HCT116 (cell line): ENCODE measurements at regions not wholly inside any gene's neighbourhood (a gene's known extent, or its start where the extent isn't known, plus 50 kb on each side); places are given as distances from the start of the nearest gene placed in this dataset.

ENCODE experiments used
- ATAC-seq: fragments of 200-7000 bp; cut with Tn5 transposase; 2 replicates; pipeline ENCODE4 v1.9.1; 2020; ENCODE audit warnings: mild to moderate bottlenecking, moderate library complexity
- BruUV-seq: library from RNA; stranded (reverse); fragments of 400-500 nt; replicated peaks from 2 replicates; lab custom pipeline; 2021; lab: Mats Ljungman, UMichigan
- CTCF ChIA-PET: fragments of 300-600 bp; sonication (Branson Sonifier 250); formaldehyde crosslinking; loops from one replicate; lab custom pipeline; 2021; ENCODE audit warnings: antibody characterized with exemption; lab: Charles Lee
- POLR2A ChIA-PET: fragments of 300-600, 350-600 bp; sonication (Branson Sonifier 250); formaldehyde crosslinking; loops from one replicate; lab custom pipeline; 2021; ENCODE audit warnings: antibody characterized with exemption; lab: Charles Lee
- RAD21 ChIA-PET, 2 experiments: fragments of 300-600 bp; sonication (Branson Sonifier 250); formaldehyde crosslinking; loops; one replicate each; lab custom pipeline; 2023; ENCODE audit warnings: low total read pairs in 2 of 2; ENCODE audit not compliant: uncharacterized antibody in 2 of 2, unreplicated experiment in 2 of 2, low non-redundant PET in 1 of 2; lab: Charles Lee
- DNase-seq: peaks from one replicate; pipeline ENCODE4 v3.0.0-alpha.2; 2010; ENCODE audit warnings: low read depth, low spot score
- H2AFZ ChIP-seq: fragments of 200-600 bp; shearing (Covaris generic), sonication (generic); 2 replicates; pipeline ENCODE4 v1.6.1; 2017; ENCODE audit warnings: low read depth, mixed run types, mixed read lengths, antibody characterized with exemption, low read length; ENCODE audit not compliant: poor library complexity, severe bottlenecking
- H3K27ac ChIP-seq: 2 replicates; pipeline ENCODE4 v1.5.1; 2012; ENCODE audit warnings: low read depth, low read length
- H3K27me3 ChIP-seq: fragments of 200-600 bp; sonication (generic); 2 replicates; pipeline ENCODE4 v1.6.1; 2016; ENCODE audit warnings: mixed run types, low read length, mixed read lengths; ENCODE audit not compliant: insufficient read depth
- H3K36me3 ChIP-seq, 2 experiments: fragments of 200-500 bp in 1 of 2; fragments of 200-600 bp in 1 of 2; sonication (Bioruptor generic) in 1 of 2; sonication (generic) in 1 of 2; 2 replicates each; pipeline versions ENCODE4 v1.5.1 to v1.6.1; 2014 to 2016; ENCODE audit warnings: low read length in 2 of 2, inconsistent platforms in 1 of 2, mixed read lengths in 1 of 2, mixed run types in 1 of 2; ENCODE audit not compliant: insufficient read depth in 2 of 2, control insufficient read depth in 1 of 2
- H3K4me1 ChIP-seq, 2 experiments: fragments of 200-600 bp in 1 of 2; sonication (generic) in 1 of 2; 2 replicates each; pipeline versions ENCODE4 v1.5.1 to v1.6.1; 2012 to 2017; ENCODE audit warnings: low read length in 2 of 2, inconsistent platforms in 1 of 2, mild to moderate bottlenecking in 1 of 2, mixed read lengths in 1 of 2, mixed run types in 1 of 2, moderate library complexity in 1 of 2; ENCODE audit not compliant: insufficient read depth in 2 of 2, control insufficient read depth in 1 of 2
- H3K4me2 ChIP-seq: fragments of 200-600 bp; sonication (generic); 2 replicates; pipeline ENCODE4 v1.6.1; 2017; ENCODE audit warnings: mixed run types, low read length, mixed read lengths
- H3K4me3 ChIP-seq, 2 experiments: fragments of 200-600 bp in 1 of 2; sonication (generic) in 1 of 2; replicated peaks in 1 of 2; 2 replicates each; pipeline ENCODE4 v1.5.1; 2011 to 2016; ENCODE audit warnings: low read length in 2 of 2, control low read depth in 1 of 2, low read depth in 1 of 2, mild to moderate bottlenecking in 1 of 2, mixed read lengths in 1 of 2, mixed run types in 1 of 2
- H3K79me2 ChIP-seq: fragments of 200-600 bp; sonication (generic); 2 replicates; pipeline ENCODE4 v1.6.1; 2017; ENCODE audit warnings: mild to moderate bottlenecking, mixed run types, low read length, moderate library complexity, mixed read lengths; ENCODE audit not compliant: insufficient read depth
- H3K9ac ChIP-seq: fragments of 200-600 bp; sonication (generic); 2 replicates; pipeline ENCODE4 v1.6.1; 2016; ENCODE audit warnings: low read length, mixed read lengths
- H3K9me2 ChIP-seq: fragments of 200-600 bp; sonication (generic), shearing (Covaris generic); 2 replicates; pipeline ENCODE4 v1.6.1; 2017; ENCODE audit warnings: mixed run types, mild to moderate bottlenecking, moderate library complexity; ENCODE audit not compliant: insufficient read depth
- H3K9me3 ChIP-seq, 2 experiments: fragments of 200-500 bp in 1 of 2; fragments of 200-600 bp in 1 of 2; sonication (Bioruptor generic) in 1 of 2; sonication (generic) in 1 of 2; 2 replicates each; pipeline ENCODE4 v1.6.1; 2014 to 2017; ENCODE audit warnings: low read length in 2 of 2, mixed read lengths in 2 of 2, inconsistent platforms in 1 of 2, low read depth in 1 of 2, mild to moderate bottlenecking in 1 of 2, mixed run types in 1 of 2, moderate library complexity in 1 of 2; ENCODE audit not compliant: control insufficient read depth in 1 of 2, insufficient read depth in 1 of 2
- H4K20me1 ChIP-seq: fragments of 200-600 bp; sonication (generic), shearing (Covaris generic); 2 replicates; pipeline ENCODE4 v1.6.1; 2017; ENCODE audit warnings: mixed run types, mild to moderate bottlenecking, moderate library complexity; ENCODE audit not compliant: insufficient read depth
- EZH2 ChIP-seq: fragments of 200-600 bp; sonication (generic); IDR thresholded peaks from 2 replicates; pipeline ENCODE4 v1.6.1; 2017; ENCODE audit warnings: antibody characterized with exemption, mixed run types
- POLR2A ChIP-seq: IDR thresholded peaks from 2 replicates; pipeline ENCODE4 v1.7.0; 2011; ENCODE audit warnings: borderline replicate concordance; ENCODE audit not compliant: insufficient read depth, insufficient read length; ENCODE audit errors: extremely low read depth
- YY1 ChIP-seq: IDR thresholded peaks from 2 replicates; pipeline ENCODE4 v1.6.1; 2011; ENCODE audit warnings: low read length, low read depth, moderate library complexity, mild to moderate bottlenecking; ENCODE audit not compliant: insufficient replicate concordance; ENCODE audit errors: extremely low read depth
- ZNF274 ChIP-seq: fragments of 200-500 bp; sonication (Bioruptor generic); IDR thresholded peaks from 2 replicates; pipeline ENCODE4 v1.6.1; 2014; ENCODE audit warnings: mild to moderate bottlenecking, low read depth, low read length, inconsistent platforms
- intact Hi-C: fragments of 100-400 bp; cut with micrococcal nuclease; formaldehyde crosslinking; loops from 2 replicates; pipeline ENCODE4 v1.10.0; 2022
- TF ChIP-seq, protein P1 (sequence below): IDR thresholded peaks from 2 replicates; pipeline ENCODE4 v1.6.1; 2011; ENCODE audit warnings: mild to moderate bottlenecking, low read length, moderate library complexity; ENCODE audit not compliant: insufficient replicate concordance; ENCODE audit errors: extremely low read depth
- TF ChIP-seq, protein P2 (sequence below): IDR thresholded peaks from 2 replicates; pipeline ENCODE4 v1.6.1; 2012

DNA sequence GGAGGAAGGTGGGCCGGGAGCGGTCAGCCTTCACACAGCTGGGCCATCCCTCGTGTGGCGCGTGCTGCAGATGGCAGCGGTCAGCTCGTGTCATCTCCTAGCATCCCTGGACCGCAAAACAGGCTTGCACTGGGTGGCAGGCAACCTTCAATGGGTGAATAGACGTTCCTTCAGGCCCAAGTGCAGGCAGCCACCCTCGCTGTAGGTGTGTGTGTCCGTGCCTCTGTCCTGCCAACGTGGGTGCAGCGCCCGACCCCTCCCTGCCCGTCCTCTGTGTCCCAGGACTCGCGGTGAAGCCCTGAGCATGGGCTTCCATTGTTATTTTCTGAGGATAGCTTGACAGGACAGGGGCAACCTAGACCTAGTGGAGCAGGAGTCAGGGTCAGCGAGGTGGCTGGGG lies 79.8 kb upstream of the STOX2 start:
- H3K27me3 ChIP-seq: no peaks in the 10 kb centered on the region
- CTCF ChIA-PET: no interaction called here
- no peaks in the 10 kb centered on the region for H4K20me1 ChIP-seq
- no peak overlapping the region for H3K9ac ChIP-seq
- no peaks in the 10 kb centered on the region for H3K9me2 ChIP-seq
- no peak overlapping the region for H3K27ac ChIP-seq
- RAD21 ChIA-PET: no interaction called here
- TF ChIP-seq, protein P1, sequence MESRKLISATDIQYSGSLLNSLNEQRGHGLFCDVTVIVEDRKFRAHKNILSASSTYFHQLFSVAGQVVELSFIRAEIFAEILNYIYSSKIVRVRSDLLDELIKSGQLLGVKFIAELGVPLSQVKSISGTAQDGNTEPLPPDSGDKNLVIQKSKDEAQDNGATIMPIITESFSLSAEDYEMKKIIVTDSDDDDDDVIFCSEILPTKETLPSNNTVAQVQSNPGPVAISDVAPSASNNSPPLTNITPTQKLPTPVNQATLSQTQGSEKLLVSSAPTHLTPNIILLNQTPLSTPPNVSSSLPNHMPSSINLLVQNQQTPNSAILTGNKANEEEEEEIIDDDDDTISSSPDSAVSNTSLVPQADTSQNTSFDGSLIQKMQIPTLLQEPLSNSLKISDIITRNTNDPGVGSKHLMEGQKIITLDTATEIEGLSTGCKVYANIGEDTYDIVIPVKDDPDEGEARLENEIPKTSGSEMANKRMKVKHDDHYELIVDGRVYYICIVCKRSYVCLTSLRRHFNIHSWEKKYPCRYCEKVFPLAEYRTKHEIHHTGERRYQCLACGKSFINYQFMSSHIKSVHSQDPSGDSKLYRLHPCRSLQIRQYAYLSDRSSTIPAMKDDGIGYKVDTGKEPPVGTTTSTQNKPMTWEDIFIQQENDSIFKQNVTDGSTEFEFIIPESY: no peak
- TF ChIP-seq, all 23 proteins: peak for 0
- POLR2A ChIA-PET: no interaction called here
- H3K9me3 ChIP-seq: no peaks in the 10 kb centered on the region
- no peaks in the 10 kb centered on the region for H3K36me3 ChIP-seq
- ATAC-seq (no peak), DNase-seq (no peak)
- no peak overlapping the region for H3K4me2 ChIP-seq
- H3K4me1 ChIP-seq: no peaks in the 10 kb centered on the region
- no peak overlapping the region for H2AFZ ChIP-seq
- intact Hi-C loops: no loop called here
- H3K4me3 ChIP-seq: no peak overlapping the region
- no peaks in the 10 kb centered on the region for H3K79me2 ChIP-seq
- no TSS peak for BruUV-seq

DNA sequence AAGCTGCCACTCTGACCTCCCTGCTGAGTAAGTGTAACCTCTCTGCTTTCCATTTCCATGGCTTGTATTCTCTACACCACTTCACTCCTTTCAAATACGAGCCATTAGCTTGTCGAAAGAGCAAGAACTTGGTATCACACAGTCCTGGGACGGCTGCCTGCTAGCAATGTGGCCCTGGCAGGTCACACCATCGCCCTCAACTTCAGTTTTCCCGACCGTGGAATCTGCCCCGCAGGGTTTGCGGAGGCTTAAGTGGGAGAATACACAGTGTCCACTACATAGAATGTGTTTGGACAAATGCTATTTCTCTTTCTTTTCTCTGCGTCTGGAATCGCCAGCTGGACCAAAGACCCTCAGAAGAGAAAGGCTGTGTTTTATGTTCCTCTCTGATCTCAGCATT lies 78.6 kb upstream of the STOX2 start:
- H3K9ac ChIP-seq: no peak overlapping the region
- ChIA-PET CTCF (no interaction called here), RAD21 (no interaction called here), POLR2A (no interaction called here)
- H3K4me3 ChIP-seq: no peak overlapping the region
- H3K27me3 ChIP-seq: no peaks in the 10 kb centered on the region
- no peaks in the 10 kb centered on the region for H3K9me2 ChIP-seq
- H4K20me1 ChIP-seq: no peaks in the 10 kb centered on the region
- TF ChIP-seq ZNF274: no peak
- TF ChIP-seq YY1: no peak
- TF ChIP-seq, protein P2, sequence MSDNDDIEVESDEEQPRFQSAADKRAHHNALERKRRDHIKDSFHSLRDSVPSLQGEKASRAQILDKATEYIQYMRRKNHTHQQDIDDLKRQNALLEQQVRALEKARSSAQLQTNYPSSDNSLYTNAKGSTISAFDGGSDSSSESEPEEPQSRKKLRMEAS: no peak
- TF ChIP-seq POLR2A: no peak
- TF ChIP-seq EZH2: no peak
- H3K4me1 ChIP-seq: no peaks in the 10 kb centered on the region
- DNase-seq: no peak
- H3K27ac ChIP-seq: no peak overlapping the region
- no peak overlapping the region for H2AFZ ChIP-seq
- intact Hi-C loops: no loop called here
- H3K79me2 ChIP-seq: no peaks in the 10 kb centered on the region
- H3K9me3 ChIP-seq: no peaks in the 10 kb centered on the region
- no peaks in the 10 kb centered on the region for H3K36me3 ChIP-seq
- H3K4me2 ChIP-seq: no peak overlapping the region
- no peak for ATAC-seq
- BruUV-seq: no TSS peak
